BE2C (cell line): ENCODE measurements at regions not wholly inside any gene's neighbourhood (a gene's known extent, or its start where the extent isn't known, plus 50 kb on each side); places are given as distances from the start of the nearest gene placed in this dataset.

Experiments
- DNase-seq: peaks from one replicate; pipeline ENCODE4 v3.0.0-alpha.2; 2020
- H3K27me3 ChIP-seq: fragments of 250-450 bp; sonication (Bioruptor Pico); 2 replicates; pipeline ENCODE4 v1.5.1; 2020; ENCODE audit warnings: mild to moderate bottlenecking
- H3K36me3 ChIP-seq: fragments of 250-450 bp; sonication (Bioruptor Pico); 2 replicates; pipeline ENCODE4 v1.5.1; 2020; ENCODE audit warnings: mild to moderate bottlenecking
- H3K4me1 ChIP-seq: fragments of 250-450 bp; sonication (Bioruptor Pico); 2 replicates; pipeline ENCODE4 v1.5.1; 2020
- H3K4me3 ChIP-seq: 2 replicates; pipeline ENCODE4 v1.5.1; 2011; ENCODE audit warnings: low read depth, low read length
- H3K9me3 ChIP-seq: fragments of 250-450 bp; sonication (Bioruptor Pico); 2 replicates; pipeline ENCODE4 v1.5.1; 2020
- TF ChIP-seq, protein P1 (sequence below): IDR thresholded peaks from 2 replicates; pipeline ENCODE4 v1.5.1; 2012; ENCODE audit warnings: mild to moderate bottlenecking, low read depth, low read length

DNA sequence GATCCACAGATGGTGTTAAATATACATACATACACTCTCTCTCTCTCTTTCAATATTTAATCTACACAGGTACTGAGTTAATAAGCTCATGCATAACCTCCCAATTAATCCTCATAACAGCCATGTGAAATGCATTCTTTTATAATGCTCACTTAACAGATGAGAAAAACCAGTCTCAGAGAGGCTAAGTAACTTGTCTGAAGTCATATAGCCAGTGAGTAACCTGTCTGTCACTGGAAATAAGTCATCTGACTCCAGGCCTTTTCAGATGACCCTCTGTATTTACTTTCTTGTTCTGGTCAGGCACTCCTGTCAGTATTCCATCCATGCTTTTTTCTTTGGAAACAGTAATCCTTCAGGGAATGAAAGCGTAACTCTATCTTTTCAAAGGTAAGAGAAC, 594.0 kb upstream of the TENM4 start:
- H3K4me3 ChIP-seq = no peak overlapping the region
- H3K9me3 ChIP-seq = no peaks in the 10 kb centered on the region
- no peaks in the 10 kb centered on the region for H3K27me3 ChIP-seq
- no peaks in the 10 kb centered on the region for H3K36me3 ChIP-seq
- TF ChIP-seq, protein P1, sequence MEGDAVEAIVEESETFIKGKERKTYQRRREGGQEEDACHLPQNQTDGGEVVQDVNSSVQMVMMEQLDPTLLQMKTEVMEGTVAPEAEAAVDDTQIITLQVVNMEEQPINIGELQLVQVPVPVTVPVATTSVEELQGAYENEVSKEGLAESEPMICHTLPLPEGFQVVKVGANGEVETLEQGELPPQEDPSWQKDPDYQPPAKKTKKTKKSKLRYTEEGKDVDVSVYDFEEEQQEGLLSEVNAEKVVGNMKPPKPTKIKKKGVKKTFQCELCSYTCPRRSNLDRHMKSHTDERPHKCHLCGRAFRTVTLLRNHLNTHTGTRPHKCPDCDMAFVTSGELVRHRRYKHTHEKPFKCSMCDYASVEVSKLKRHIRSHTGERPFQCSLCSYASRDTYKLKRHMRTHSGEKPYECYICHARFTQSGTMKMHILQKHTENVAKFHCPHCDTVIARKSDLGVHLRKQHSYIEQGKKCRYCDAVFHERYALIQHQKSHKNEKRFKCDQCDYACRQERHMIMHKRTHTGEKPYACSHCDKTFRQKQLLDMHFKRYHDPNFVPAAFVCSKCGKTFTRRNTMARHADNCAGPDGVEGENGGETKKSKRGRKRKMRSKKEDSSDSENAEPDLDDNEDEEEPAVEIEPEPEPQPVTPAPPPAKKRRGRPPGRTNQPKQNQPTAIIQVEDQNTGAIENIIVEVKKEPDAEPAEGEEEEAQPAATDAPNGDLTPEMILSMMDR = no peak
- H3K4me1 ChIP-seq = no peaks in the 10 kb centered on the region
- DNase-seq = no peak

DNA sequence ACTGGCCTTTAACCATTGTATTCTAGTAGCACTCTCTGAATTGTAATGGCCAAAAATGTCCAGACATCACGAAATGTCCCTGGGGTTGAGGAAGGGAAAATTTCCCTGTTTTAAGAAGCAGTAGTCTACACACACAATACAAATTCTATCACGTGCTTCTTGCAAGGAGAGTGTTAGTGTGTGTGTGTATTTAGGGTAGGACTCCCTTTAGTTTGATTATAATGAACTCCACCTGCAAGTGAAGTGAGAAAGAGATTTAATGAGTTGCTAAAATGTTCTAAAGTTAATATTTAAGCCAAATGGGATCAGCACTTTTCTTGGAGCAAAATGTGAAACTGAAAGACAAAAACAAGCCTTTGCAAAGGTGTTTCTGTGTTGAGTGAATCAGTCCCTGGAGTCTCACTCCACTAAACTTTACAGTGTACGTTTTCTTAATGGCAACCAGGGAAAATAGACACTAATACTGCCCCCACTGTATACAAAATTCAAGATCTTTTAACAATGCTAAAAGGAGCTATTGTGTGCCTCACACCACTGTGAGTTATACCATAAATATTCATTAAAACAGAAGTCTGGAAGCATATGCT, 590.3 kb upstream of the TENM4 start:
- DNase-seq = no peak
- no peaks in the 10 kb centered on the region for H3K4me1 ChIP-seq
- no peak overlapping the region for H3K4me3 ChIP-seq
- no peaks in the 10 kb centered on the region for H3K9me3 ChIP-seq
- H3K27me3 ChIP-seq = no peaks in the 10 kb centered on the region
- H3K36me3 ChIP-seq = no peaks in the 10 kb centered on the region
- TF ChIP-seq, protein P1 = no peak

DNA sequence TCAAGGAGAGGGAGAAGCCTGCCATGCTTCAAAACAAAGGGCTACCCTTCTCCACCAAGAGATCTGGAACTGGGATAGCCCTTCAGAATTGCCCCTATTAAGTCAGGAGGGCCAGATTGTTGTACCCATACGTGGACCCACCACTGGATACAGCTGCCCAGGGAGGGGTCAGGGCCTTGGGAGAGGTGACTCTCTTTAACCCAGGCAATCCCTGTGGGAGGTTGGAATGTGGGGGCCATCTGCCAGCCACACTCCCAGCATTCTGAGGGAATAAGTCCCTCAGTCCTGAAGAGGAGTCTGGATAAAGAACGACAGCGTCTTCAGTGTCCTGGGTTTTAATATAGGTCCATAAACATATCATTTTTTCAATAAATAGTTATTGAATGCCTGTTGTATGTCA, 588.2 kb upstream of the TENM4 start:
- H3K36me3 ChIP-seq = no peaks in the 10 kb centered on the region
- no peaks in the 10 kb centered on the region for H3K9me3 ChIP-seq
- no peak overlapping the region for H3K4me3 ChIP-seq
- DNase-seq = no peak
- TF ChIP-seq, protein P1 = no peak
- H3K4me1 ChIP-seq = no peaks in the 10 kb centered on the region
- H3K27me3 ChIP-seq = no peaks in the 10 kb centered on the region

DNA sequence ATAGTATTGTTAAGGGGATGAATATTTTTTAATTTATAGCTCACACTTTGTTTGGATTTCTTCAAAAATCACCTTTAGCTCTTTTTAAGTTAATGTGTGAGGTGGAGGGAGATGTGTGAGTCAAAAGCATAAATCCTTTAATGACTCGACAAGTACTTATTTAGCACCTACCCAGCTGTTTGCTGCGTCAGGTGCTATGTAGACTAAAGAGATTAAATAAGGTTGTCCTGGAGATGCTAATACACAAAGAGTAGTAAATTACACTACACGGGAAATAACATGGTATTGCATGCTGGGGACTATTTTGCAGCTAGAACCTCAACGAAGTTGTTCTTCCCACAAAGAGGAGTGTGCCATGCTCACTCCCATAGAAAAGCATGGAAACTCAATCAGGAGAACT, 583.3 kb upstream of the TENM4 start:
- Histone ChIP-seq H3K27me3 (no peaks in the 10 kb centered on the region), H3K36me3 (no peaks in the 10 kb centered on the region), H3K9me3 (no peaks in the 10 kb centered on the region), H3K4me1 (no peaks in the 10 kb centered on the region), H3K4me3 (no peak overlapping the region)
- TF ChIP-seq, protein P1 = no peak
- DNase-seq = no peak

DNA sequence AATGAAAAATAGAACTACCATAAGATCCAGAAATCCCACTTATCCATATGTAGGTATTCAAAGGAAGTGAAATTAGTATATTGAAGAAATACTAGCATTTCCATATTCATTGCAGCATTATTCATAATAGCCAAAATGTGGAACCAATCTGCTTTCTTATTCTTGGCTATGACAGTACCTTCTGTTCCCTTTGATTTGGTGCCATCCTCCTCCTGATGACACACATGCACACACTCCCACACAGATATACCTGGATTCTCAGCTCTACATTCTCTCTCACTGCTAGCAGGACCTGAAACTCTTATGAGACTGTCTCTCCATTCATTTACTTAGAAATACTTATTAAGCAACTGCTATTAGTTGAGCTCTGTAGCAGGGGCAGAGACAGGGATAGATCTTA, 582.6 kb upstream of the TENM4 start:
- TF ChIP-seq, protein P1 = no peak
- Histone ChIP-seq H3K4me3 (no peak overlapping the region), H3K36me3 (no peaks in the 10 kb centered on the region), H3K27me3 (no peaks in the 10 kb centered on the region), H3K9me3 (no peaks in the 10 kb centered on the region), H3K4me1 (no peaks in the 10 kb centered on the region)
- DNase-seq = no peak

DNA sequence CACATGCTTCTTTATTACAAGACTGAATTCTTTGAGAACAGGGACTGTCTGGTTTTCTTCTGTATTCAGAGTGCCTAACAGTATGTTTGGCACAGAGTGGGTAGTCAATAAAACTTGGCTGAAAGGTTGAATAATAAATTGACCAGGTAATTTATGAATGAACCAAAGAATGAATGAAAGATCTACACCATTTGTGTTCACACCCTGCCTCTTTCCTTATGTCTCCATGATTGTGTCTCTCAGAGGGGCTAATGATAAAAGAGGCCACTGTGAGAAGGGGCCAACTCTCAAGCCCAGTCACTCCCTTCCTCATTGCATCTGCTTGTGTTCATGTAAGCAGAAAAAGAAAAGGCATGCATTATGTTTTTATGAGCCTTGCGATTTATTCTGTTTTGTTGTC, 569.7 kb upstream of the TENM4 start:
- no peaks in the 10 kb centered on the region for H3K9me3 ChIP-seq
- no peaks in the 10 kb centered on the region for H3K4me1 ChIP-seq
- TF ChIP-seq, protein P1 = no peak
- no peak for DNase-seq
- H3K4me3 ChIP-seq = no peak overlapping the region
- no peaks in the 10 kb centered on the region for H3K27me3 ChIP-seq
- H3K36me3 ChIP-seq = no peaks in the 10 kb centered on the region
